CD8-positive, alpha-beta memory T cell (primary cell): ENCODE measurements at regions not wholly inside any gene's neighbourhood (a gene's known extent, or its start where the extent isn't known, plus 50 kb on each side); places are given as distances from the start of the nearest gene placed in this dataset.
A peak's percentile ranks its signal among the peaks of the same experiment; 100 is the strongest.

Source experiments
- CTCF ChIA-PET: fragments of 350-600 bp; sonication (Branson Sonifier 250); formaldehyde crosslinking; loops from one replicate; lab custom pipeline; 2021; ENCODE audit warnings: antibody characterized with exemption; lab: Charles Lee
- POLR2A ChIA-PET: fragments of 350-600 bp; sonication (Branson Sonifier 250); formaldehyde crosslinking; loops from one replicate; lab custom pipeline; 2021; ENCODE audit warnings: antibody characterized with exemption; lab: Charles Lee
- DNase-seq, 5 donors: peaks; one replicate each; pipeline versions ENCODE4 v3.0.0 to v3.0.0-alpha.2; 2020 to 2022; ENCODE audit warnings: mixed read lengths in 1 of 5
- H3K27ac ChIP-seq: one replicate; pipeline ENCODE4 v1.7.0; 2013; ENCODE audit warnings: low read depth, mild to moderate bottlenecking, low read length, moderate library complexity
- H3K27me3 ChIP-seq: 2 replicates; pipeline ENCODE4 v1.7.0; 2013; ENCODE audit warnings: low read length, mild to moderate bottlenecking; ENCODE audit not compliant: insufficient read depth, poor library complexity, severe bottlenecking
- H3K36me3 ChIP-seq: 2 replicates; pipeline ENCODE4 v1.7.0; 2013; ENCODE audit warnings: mild to moderate bottlenecking, low read length, moderate library complexity; ENCODE audit not compliant: insufficient read depth
- H3K4me1 ChIP-seq: 2 replicates; pipeline ENCODE4 v1.7.0; 2013; ENCODE audit warnings: mild to moderate bottlenecking, low read length, moderate library complexity; ENCODE audit not compliant: insufficient read depth
- H3K4me3 ChIP-seq: 2 replicates; pipeline ENCODE4 v1.7.0; 2013; ENCODE audit warnings: mild to moderate bottlenecking, low read length
- H3K9me3 ChIP-seq: 2 replicates; pipeline ENCODE4 v1.7.0; 2013; ENCODE audit warnings: mild to moderate bottlenecking, low read length
- H3K27ac Mint-ChIP-seq, 8 donors: one replicate each; pipeline ENCODE4 v1.8.0; 2020 to 2021; ENCODE audit warnings: mixed read lengths in 8 of 8, mild to moderate bottlenecking in 6 of 8, inconsistent platforms in 3 of 8, moderate library complexity in 3 of 8
- H3K27me3 Mint-ChIP-seq, 2 donors: one replicate each; pipeline ENCODE4 v1.8.0; 2020 to 2021; ENCODE audit warnings: mixed read lengths in 2 of 2, mild to moderate bottlenecking in 1 of 2, moderate library complexity in 1 of 2
- H3K36me3 Mint-ChIP-seq, 3 donors: one replicate each; pipeline ENCODE4 v1.8.0; 2020 to 2021; ENCODE audit warnings: mixed read lengths in 3 of 3, inconsistent platforms in 1 of 3, mild to moderate bottlenecking in 1 of 3
- H3K4me1 Mint-ChIP-seq, 3 donors: one replicate each; pipeline ENCODE4 v1.8.0; 2020 to 2021; ENCODE audit warnings: mixed read lengths in 3 of 3, inconsistent platforms in 1 of 3, mild to moderate bottlenecking in 1 of 3
- H3K4me3 Mint-ChIP-seq, 7 donors: one replicate each; pipeline ENCODE4 v1.8.0; 2020 to 2021; ENCODE audit warnings: mixed read lengths in 7 of 7, mild to moderate bottlenecking in 6 of 7, moderate library complexity in 4 of 7, inconsistent platforms in 2 of 7
- H3K9me3 Mint-ChIP-seq, 5 donors: one replicate each; pipeline ENCODE4 v1.8.0; 2020 to 2022; ENCODE audit warnings: mixed read lengths in 5 of 5, mild to moderate bottlenecking in 3 of 5, moderate library complexity in 2 of 5, inconsistent platforms in 1 of 5

GRCh38 chr9:89732295-89732938 lies 127.6 kb downstream of the GADD45G start:
- ChIA-PET POLR2A (no interaction called here), CTCF (interaction anchor here (1.0 kb wide), 1 partner anchor 130 kb away, joined by 3 read pairs; no protein-coding TSS in a partner anchor)
- peak in 1 of 5 donors; percentile 6 for DNase-seq

GRCh38 chr9:89732939-89733324 lies 128.1 kb downstream of the GADD45G start:
- DNase-seq = no peak
- Histone ChIP-seq H3K36me3 (no peaks in the 10 kb centered on the region), H3K4me3 (no peak overlapping the region), H3K9me3 (no peaks in the 10 kb centered on the region), H3K27me3 (no peaks in the 10 kb centered on the region), H3K4me1 (no peaks in the 10 kb centered on the region), H3K27ac (no peak overlapping the region)
- no peaks in the 10 kb centered on the region for H3K4me1 Mint-ChIP-seq
- H3K9me3 Mint-ChIP-seq = no peaks in the 10 kb centered on the region
- H3K27ac Mint-ChIP-seq = no peak overlapping the region
- peaks cover 0 to 6% of the 10 kb centered on the region in 2 donors for H3K27me3 Mint-ChIP-seq
- CTCF ChIA-PET = no interaction called here
- no peaks in the 10 kb centered on the region for H3K36me3 Mint-ChIP-seq
- POLR2A ChIA-PET = no interaction called here
- H3K4me3 Mint-ChIP-seq = no peak overlapping the region

More at GRCh38 chr9:89732295-89732938, 127.6 kb downstream of the GADD45G start:
- Mint-ChIP-seq H3K4me1 (no peaks in the 10 kb centered on the region), H3K27ac (no peak overlapping the region), H3K27me3 (peaks cover 0 to 6% of the 10 kb centered on the region in 2 donors), H3K36me3 (no peaks in the 10 kb centered on the region), H3K9me3 (no peaks in the 10 kb centered on the region), H3K4me3 (no peak overlapping the region)
- Histone ChIP-seq H3K27me3 (no peaks in the 10 kb centered on the region), H3K27ac (no peak overlapping the region), H3K9me3 (no peaks in the 10 kb centered on the region), H3K4me3 (no peak overlapping the region), H3K4me1 (no peaks in the 10 kb centered on the region), H3K36me3 (no peaks in the 10 kb centered on the region)

GRCh38 chr9:89734600-89735041 lies 129.8 kb downstream of the GADD45G start:
- no peak overlapping the region for H3K4me3 ChIP-seq
- Mint-ChIP-seq H3K4me3 (no peak overlapping the region), H3K4me1 (peaks cover 7 to 14% (median 13%) of the 10 kb centered on the region in 3 donors), H3K36me3 (no peaks in the 10 kb centered on the region), H3K27me3 (peaks cover 0 to 1% of the 10 kb centered on the region in 2 donors), H3K9me3 (no peaks in the 10 kb centered on the region), H3K27ac (no peak overlapping the region)
- ChIA-PET POLR2A (no interaction called here), CTCF (no interaction called here)
- H3K4me1 ChIP-seq = peaks cover 3% of the 10 kb centered on the region
- no peaks in the 10 kb centered on the region for H3K9me3 ChIP-seq
- no peaks in the 10 kb centered on the region for H3K27me3 ChIP-seq
- H3K36me3 ChIP-seq = no peaks in the 10 kb centered on the region
- DNase-seq = no peak
- no peak overlapping the region for H3K27ac ChIP-seq

GRCh38 chr9:89738137-89738932 lies 133.5 kb downstream of the GADD45G start:
- H3K4me3 Mint-ChIP-seq = no peak overlapping the region

GRCh38 chr9:89739511-89739910 lies 134.7 kb downstream of the GADD45G start:
- Histone ChIP-seq H3K9me3 (no peaks in the 10 kb centered on the region), H3K4me3 (no peak overlapping the region), H3K4me1 (peaks cover 45% of the 10 kb centered on the region), H3K36me3 (no peaks in the 10 kb centered on the region), H3K27me3 (no peaks in the 10 kb centered on the region), H3K27ac (no peak overlapping the region)
- CTCF ChIA-PET = interaction anchor here (1.3 kb wide), 1 partner anchor 10 kb away, joined by 3 read pairs; no protein-coding TSS in a partner anchor
- Mint-ChIP-seq H3K4me3 (no peak overlapping the region), H3K27me3 (peaks cover 0 to 1% of the 10 kb centered on the region in 2 donors), H3K4me1 (peaks cover 45 to 59% (median 57%) of the 10 kb centered on the region in 3 donors), H3K9me3 (no peaks in the 10 kb centered on the region), H3K27ac (peak overlapping the region in 1 of 8 donors; percentile 23), H3K36me3 (no peaks in the 10 kb centered on the region)
- DNase-seq = peak in 1 of 5 donors; percentile 1
- POLR2A ChIA-PET = no interaction called here

More at GRCh38 chr9:89738137-89738932, 133.5 kb downstream of the GADD45G start:
- Mint-ChIP-seq H3K9me3 (no peaks in the 10 kb centered on the region), H3K4me1 (peaks cover 35 to 47% (median 45%) of the 10 kb centered on the region in 3 donors), H3K27me3 (peaks cover 0 to 1% of the 10 kb centered on the region in 2 donors), H3K27ac (no peak overlapping the region), H3K36me3 (no peaks in the 10 kb centered on the region)
- no peak overlapping the region for H3K4me3 ChIP-seq
- peaks cover 34% of the 10 kb centered on the region for H3K4me1 ChIP-seq
- POLR2A ChIA-PET = interaction anchor here (0.5 kb wide), 1 partner anchor 37 kb away, joined by 3 read pairs; no protein-coding TSS in a partner anchor
- CTCF ChIA-PET = interaction anchor here (1.3 kb wide), 1 partner anchor 9 kb away, joined by 3 read pairs; no protein-coding TSS in a partner anchor
- H3K27me3 ChIP-seq = no peaks in the 10 kb centered on the region
- peak in 1 of 5 donors; percentile 21 for DNase-seq
- no peaks in the 10 kb centered on the region for H3K9me3 ChIP-seq
- no peak overlapping the region for H3K27ac ChIP-seq
- H3K36me3 ChIP-seq = no peaks in the 10 kb centered on the region

GRCh38 chr9:89739916-89740315 lies 135.1 kb downstream of the GADD45G start:
- H3K27ac ChIP-seq = no peak overlapping the region
- Mint-ChIP-seq H3K4me1 (peaks cover 47 to 62% (median 60%) of the 10 kb centered on the region in 3 donors), H3K27me3 (peaks cover 0 to 1% of the 10 kb centered on the region in 2 donors), H3K36me3 (no peaks in the 10 kb centered on the region), H3K9me3 (no peaks in the 10 kb centered on the region), H3K4me3 (peak overlapping the region in 2 of 7 donors; percentile 61 to 77), H3K27ac (no peak overlapping the region)
- DNase-seq = peak in 1 of 5 donors; percentile 42
- H3K36me3 ChIP-seq = no peaks in the 10 kb centered on the region
- no peak overlapping the region for H3K4me3 ChIP-seq
- no peaks in the 10 kb centered on the region for H3K9me3 ChIP-seq
- peaks cover 50% of the 10 kb centered on the region for H3K4me1 ChIP-seq
- ChIA-PET CTCF (interaction anchor here (1.3 kb wide), 1 partner anchor 10 kb away, joined by 3 read pairs; no protein-coding TSS in a partner anchor), POLR2A (no interaction called here)
- H3K27me3 ChIP-seq = no peaks in the 10 kb centered on the region

GRCh38 chr9:89740722-89741121 lies 135.9 kb downstream of the GADD45G start:
- Mint-ChIP-seq H3K27ac (peak overlapping the region in 3 of 8 donors; percentile 29 to 69 (median 64)), H3K9me3 (no peaks in the 10 kb centered on the region), H3K36me3 (no peaks in the 10 kb centered on the region), H3K4me3 (peak overlapping the region; percentile 22 to 77 (median 65)), H3K27me3 (no peaks in the 10 kb centered on the region), H3K4me1 (peaks cover 49 to 66% (median 62%) of the 10 kb centered on the region in 3 donors)
- Histone ChIP-seq H3K4me1 (peaks cover 58% of the 10 kb centered on the region), H3K27ac (no peak overlapping the region), H3K36me3 (no peaks in the 10 kb centered on the region), H3K4me3 (no peak overlapping the region), H3K9me3 (no peaks in the 10 kb centered on the region), H3K27me3 (no peaks in the 10 kb centered on the region)
- CTCF ChIA-PET = no interaction called here
- peak in 3 of 5 donors; percentile 5 to 36 (median 10) for DNase-seq
- POLR2A ChIA-PET = interaction anchor here (0.7 kb wide), 1 partner anchor 29 kb away, joined by 3 read pairs; no protein-coding TSS in a partner anchor
